GM12878 (cell line): ENCODE measurements at regions not wholly inside any gene's neighbourhood (a gene's known extent, or its start where the extent isn't known, plus 50 kb on each side); places are given as distances from the start of the nearest gene placed in this dataset.

Experiments
- ATAC-seq: fragments of 200-7000 bp; cut with Tn5 transposase; 3 replicates; pipeline ENCODE4 v1.9.1; 2020; ENCODE audit warnings: mild to moderate bottlenecking, moderate library complexity
- BruUV-seq: library from RNA; stranded (reverse); fragments of 400-500 nt; replicated peaks from 2 replicates; lab custom pipeline; 2021; lab: Mats Ljungman, UMichigan
- CTCF ChIA-PET: fragments of 300-600 bp; sonication (Branson Sonifier 250); formaldehyde crosslinking; extraction: SDS; loops from one replicate; lab custom pipeline; 2021; ENCODE audit warnings: inconsistent platforms; lab: Yijun Ruan, JAX
- POLR2A ChIA-PET: fragments of 350-600 bp; formaldehyde crosslinking; extraction: SDS; loops from one replicate; lab custom pipeline; 2021; ENCODE audit warnings: inconsistent platforms; lab: Charles Lee
- RAD21 ChIA-PET: fragments of 300-600 bp; sonication (Branson Sonifier 250); formaldehyde crosslinking; loops from one replicate; lab custom pipeline; 2023; ENCODE audit warnings: antibody characterized with exemption; ENCODE audit not compliant: unreplicated experiment; lab: Charles Lee
- SMC1A ChIA-PET: fragments of 300-600 bp; sonication (Branson Sonifier 250); formaldehyde crosslinking; loops from one replicate; lab custom pipeline; 2023; ENCODE audit not compliant: unreplicated experiment, uncharacterized antibody; lab: Charles Lee
- DNase-seq: peaks from one replicate; pipeline ENCODE4 v3.0.0-alpha.2; 2011; ENCODE audit warnings: low read depth, low spot score
- FAIRE-seq: peaks from 3 replicates; lab custom pipeline; 2011; peaks lifted over from hg19 to GRCh38; lab: Jason Lieb, UNC
- H2AFZ ChIP-seq: 2 replicates; pipeline ENCODE4 v1.6.0; 2011; ENCODE audit warnings: low read depth, low read length, control low read depth; ENCODE audit not compliant: control insufficient read depth
- H3K27ac ChIP-seq: 2 replicates; pipeline ENCODE4 v1.5.1; 2011; ENCODE audit warnings: control low read depth; ENCODE audit not compliant: control insufficient read depth, insufficient read depth
- H3K27me3 ChIP-seq, 2 experiments: replicated peaks in 1 of 2; 2 replicates each; pipeline versions ENCODE4 v1.6.0 to v1.6.1; 2011; ENCODE audit warnings: low read length in 1 of 2; ENCODE audit not compliant: control insufficient read depth in 2 of 2, insufficient read depth in 2 of 2
- H3K36me3 ChIP-seq, 2 experiments: 2 replicates each; pipeline ENCODE4 v1.5.1; 2011; ENCODE audit warnings: low read length in 1 of 2; ENCODE audit not compliant: control insufficient read depth in 2 of 2, insufficient read depth in 2 of 2
- H3K4me1 ChIP-seq: 2 replicates; pipeline ENCODE4 v1.6.1; 2011; ENCODE audit warnings: mild to moderate bottlenecking, low read length, moderate library complexity, mixed read lengths; ENCODE audit not compliant: control insufficient read depth, insufficient read depth
- H3K4me2 ChIP-seq: 2 replicates; pipeline ENCODE4 v1.6.0; 2011; ENCODE audit warnings: control low read depth; ENCODE audit not compliant: control insufficient read depth, insufficient read depth
- H3K4me3 ChIP-seq: fragments of 200-600 bp; sonication (generic); 2 replicates; pipeline ENCODE4 v1.5.1; 2016
- H3K79me2 ChIP-seq: 2 replicates; pipeline ENCODE4 v1.6.0; 2011; ENCODE audit warnings: low read length; ENCODE audit not compliant: control insufficient read depth, insufficient read depth
- H3K9ac ChIP-seq: 2 replicates; pipeline ENCODE4 v1.8.0; 2011; ENCODE audit warnings: low read length, control low read depth, mixed read lengths; ENCODE audit not compliant: control insufficient read depth, insufficient read depth
- H3K9me3 ChIP-seq: replicated peaks from 3 replicates; pipeline ENCODE4 v1.5.1; 2011; ENCODE audit warnings: mild to moderate bottlenecking, low read length; ENCODE audit not compliant: control insufficient read depth, insufficient read depth
- H4K20me1 ChIP-seq: 2 replicates; pipeline ENCODE4 v1.6.0; 2011; ENCODE audit not compliant: control insufficient read depth, insufficient read depth
- BACH1 ChIP-seq: fragments of 450-650 bp; IDR thresholded peaks from 2 replicates; pipeline ENCODE4 v1.6.1; 2017; ENCODE audit warnings: mild to moderate bottlenecking, borderline replicate concordance
- CREM ChIP-seq: IDR thresholded peaks from 2 replicates; pipeline ENCODE4 v1.6.1; 2014; ENCODE audit warnings: antibody characterized with exemption, low read depth
- HCFC1 ChIP-seq: fragments of 150-350 bp; IDR thresholded peaks from 2 replicates; pipeline ENCODE4 v1.6.1; 2014; ENCODE audit warnings: low read length
- LARP7 ChIP-seq: fragments of 450-650 bp; IDR thresholded peaks from 2 replicates; pipeline ENCODE4 v1.6.1; 2017; ENCODE audit warnings: mild to moderate bottlenecking
- MEF2A ChIP-seq: IDR thresholded peaks from 2 replicates; pipeline ENCODE4 v1.6.1; 2011; ENCODE audit warnings: low read depth, mild to moderate bottlenecking, low read length, moderate library complexity; ENCODE audit not compliant: insufficient read depth
- MEF2B ChIP-seq: fragments of 450-650 bp; IDR thresholded peaks from 2 replicates; pipeline ENCODE4 v1.6.1; 2018; ENCODE audit warnings: mild to moderate bottlenecking, moderate library complexity; ENCODE audit not compliant: partially characterized antibody, poor library complexity, severe bottlenecking
- RCOR1 ChIP-seq: conservative IDR thresholded peaks from 2 replicates; pipeline ENCODE4 v1.6.1; 2012; ENCODE audit warnings: low read depth, low read length, improper control_type of control experiment
- STAT1 ChIP-seq: fragments of 450-650 bp; conservative IDR thresholded peaks from 2 replicates; pipeline ENCODE4 v1.6.1; 2014; ENCODE audit warnings: antibody characterized with exemption, mild to moderate bottlenecking
- SUPT20H ChIP-seq: IDR thresholded peaks from 2 replicates; pipeline ENCODE4 v1.6.1; 2011; ENCODE audit warnings: low read depth, mild to moderate bottlenecking, low read length, moderate library complexity, borderline replicate concordance; ENCODE audit not compliant: control insufficient read depth
- ZSCAN29 ChIP-seq: fragments of 450-650 bp; IDR thresholded peaks from 2 replicates; pipeline ENCODE4 v1.6.1; 2017; ENCODE audit warnings: mild to moderate bottlenecking, moderate library complexity
- WGBS: methylation state at CpG from one replicate; pipeline ENCODE4 v1.1.6; 2016; ENCODE audit warnings: low lambda C conversion rate; ENCODE audit not compliant: insufficient replicate concordance, insufficient coverage; ENCODE audit errors: missing lambda C conversion rate; 5-methylcytosine and 5-hydroxymethylcytosine counted together
- in situ Hi-C: fragments of 300-500 bp; cut with MboI; formaldehyde crosslinking; loops from 9 replicates; pipeline ENCODE4 v1.14.3; 2018; ENCODE audit warnings: mixed read lengths
- intact Hi-C: fragments of 100-400 bp; cut with micrococcal nuclease; formaldehyde crosslinking; loops from one replicate; pipeline ENCODE4 v1.14.2; 2022; ENCODE audit not compliant: unreplicated experiment
- TF ChIP-seq, protein P1 (sequence below): fragments of 450-650 bp; conservative IDR thresholded peaks from 2 replicates; pipeline ENCODE4 v1.6.1; 2017; ENCODE audit warnings: mild to moderate bottlenecking, moderate library complexity
- TF ChIP-seq, protein P2 (sequence below): fragments of 450-650 bp; formaldehyde crosslinking; IDR thresholded peaks from 2 replicates; pipeline ENCODE4 v1.5.0; 2022; ENCODE audit warnings: mild to moderate bottlenecking, missing genetic modification characterization
- TF ChIP-seq, protein P3 (sequence below), 3 experiments: IDR thresholded peaks in 2 of 3; conservative IDR thresholded peaks in 1 of 3; 2 replicates each; pipeline ENCODE4 v1.5.1; 2011; ENCODE audit warnings: low read depth in 3 of 3, low read length in 3 of 3, mild to moderate bottlenecking in 3 of 3, control low read depth in 2 of 3, moderate library complexity in 2 of 3, inconsistent platforms in 1 of 3, mixed read lengths in 1 of 3; ENCODE audit not compliant: control insufficient read depth in 2 of 3, insufficient read depth in 1 of 3; ENCODE audit errors: extremely low read depth in 1 of 3
- TF ChIP-seq, protein P4 (sequence below): fragments of 450-650 bp; IDR thresholded peaks from 2 replicates; pipeline ENCODE4 v1.6.1; 2017; ENCODE audit warnings: borderline replicate concordance
- TF ChIP-seq, protein P5 (sequence below): IDR thresholded peaks from 2 replicates; pipeline ENCODE4 v1.6.1; 2011; ENCODE audit warnings: low read depth, mild to moderate bottlenecking, low read length, moderate library complexity, borderline replicate concordance; ENCODE audit errors: extremely low read depth

DNA sequence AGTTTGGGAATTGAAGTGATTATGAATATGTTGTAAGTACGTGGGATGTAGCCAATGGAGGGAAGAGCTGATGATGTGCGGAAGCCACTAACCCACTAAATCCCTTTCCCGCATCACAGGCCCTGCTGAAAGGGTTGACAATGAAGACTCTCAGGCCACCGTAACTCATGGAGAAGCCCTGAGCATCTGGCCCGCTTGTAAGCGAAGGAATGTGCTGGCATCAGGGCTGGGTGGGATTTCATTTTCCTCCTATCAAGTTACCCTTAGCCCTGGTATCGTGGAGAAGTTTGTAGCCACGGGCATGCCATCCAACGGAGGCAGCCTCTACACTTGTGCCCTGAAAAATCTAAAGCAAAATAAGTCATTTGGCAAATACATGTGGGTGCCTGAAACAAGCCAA is 355.0 kb downstream of the CDH26 start:
- Histone ChIP-seq H3K4me3 (no peak overlapping the region), H4K20me1 (no peaks in the 10 kb centered on the region), H3K4me2 (no peak overlapping the region), H3K9me3 (no peaks in the 10 kb centered on the region), H3K27me3 (no peaks in the 10 kb centered on the region), H3K9ac (no peak overlapping the region), H3K4me1 (no peaks in the 10 kb centered on the region), H2AFZ (no peak overlapping the region), H3K27ac (no peak overlapping the region), H3K36me3 (no peaks in the 10 kb centered on the region), H3K79me2 (no peaks in the 10 kb centered on the region)
- FAIRE-seq (no peak), DNase-seq (no peak), ATAC-seq (no peak)
- in situ Hi-C loops (no loop called here), intact Hi-C loops (no loop called here)
- RAD21 ChIA-PET = no interaction called here
- CTCF ChIA-PET = no interaction called here
- WGBS = 31% methylated on average over 9 of the region's 9 CpGs
- SMC1A ChIA-PET = no interaction called here
- no TSS peak for BruUV-seq
- POLR2A ChIA-PET = no interaction called here
- TF ChIP-seq CREM (no peak), ZSCAN29 (no peak), MEF2B (no peak), LARP7 (no peak), MEF2A (no peak), RCOR1 (no peak), BACH1 (no peak), HCFC1 (no peak), STAT1 (no peak), SUPT20H (no peak)
- TF ChIP-seq, protein P1, sequence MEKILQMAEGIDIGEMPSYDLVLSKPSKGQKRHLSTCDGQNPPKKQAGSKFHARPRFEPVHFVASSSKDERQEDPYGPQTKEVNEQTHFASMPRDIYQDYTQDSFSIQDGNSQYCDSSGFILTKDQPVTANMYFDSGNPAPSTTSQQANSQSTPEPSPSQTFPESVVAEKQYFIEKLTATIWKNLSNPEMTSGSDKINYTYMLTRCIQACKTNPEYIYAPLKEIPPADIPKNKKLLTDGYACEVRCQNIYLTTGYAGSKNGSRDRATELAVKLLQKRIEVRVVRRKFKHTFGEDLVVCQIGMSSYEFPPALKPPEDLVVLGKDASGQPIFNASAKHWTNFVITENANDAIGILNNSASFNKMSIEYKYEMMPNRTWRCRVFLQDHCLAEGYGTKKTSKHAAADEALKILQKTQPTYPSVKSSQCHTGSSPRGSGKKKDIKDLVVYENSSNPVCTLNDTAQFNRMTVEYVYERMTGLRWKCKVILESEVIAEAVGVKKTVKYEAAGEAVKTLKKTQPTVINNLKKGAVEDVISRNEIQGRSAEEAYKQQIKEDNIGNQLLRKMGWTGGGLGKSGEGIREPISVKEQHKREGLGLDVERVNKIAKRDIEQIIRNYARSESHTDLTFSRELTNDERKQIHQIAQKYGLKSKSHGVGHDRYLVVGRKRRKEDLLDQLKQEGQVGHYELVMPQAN = no peak
- TF ChIP-seq, protein P2, sequence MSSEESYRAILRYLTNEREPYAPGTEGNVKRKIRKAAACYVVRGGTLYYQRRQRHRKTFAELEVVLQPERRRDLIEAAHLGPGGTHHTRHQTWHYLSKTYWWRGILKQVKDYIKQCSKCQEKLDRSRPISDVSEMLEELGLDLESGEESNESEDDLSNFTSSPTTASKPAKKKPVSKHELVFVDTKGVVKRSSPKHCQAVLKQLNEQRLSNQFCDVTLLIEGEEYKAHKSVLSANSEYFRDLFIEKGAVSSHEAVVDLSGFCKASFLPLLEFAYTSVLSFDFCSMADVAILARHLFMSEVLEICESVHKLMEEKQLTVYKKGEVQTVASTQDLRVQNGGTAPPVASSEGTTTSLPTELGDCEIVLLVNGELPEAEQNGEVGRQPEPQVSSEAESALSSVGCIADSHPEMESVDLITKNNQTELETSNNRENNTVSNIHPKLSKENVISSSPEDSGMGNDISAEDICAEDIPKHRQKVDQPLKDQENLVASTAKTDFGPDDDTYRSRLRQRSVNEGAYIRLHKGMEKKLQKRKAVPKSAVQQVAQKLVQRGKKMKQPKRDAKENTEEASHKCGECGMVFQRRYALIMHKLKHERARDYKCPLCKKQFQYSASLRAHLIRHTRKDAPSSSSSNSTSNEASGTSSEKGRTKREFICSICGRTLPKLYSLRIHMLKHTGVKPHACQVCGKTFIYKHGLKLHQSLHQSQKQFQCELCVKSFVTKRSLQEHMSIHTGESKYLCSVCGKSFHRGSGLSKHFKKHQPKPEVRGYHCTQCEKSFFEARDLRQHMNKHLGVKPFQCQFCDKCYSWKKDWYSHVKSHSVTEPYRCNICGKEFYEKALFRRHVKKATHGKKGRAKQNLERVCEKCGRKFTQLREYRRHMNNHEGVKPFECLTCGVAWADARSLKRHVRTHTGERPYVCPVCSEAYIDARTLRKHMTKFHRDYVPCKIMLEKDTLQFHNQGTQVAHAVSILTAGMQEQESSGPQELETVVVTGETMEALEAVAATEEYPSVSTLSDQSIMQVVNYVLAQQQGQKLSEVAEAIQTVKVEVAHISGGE = no peak
- TF ChIP-seq, protein P3, sequence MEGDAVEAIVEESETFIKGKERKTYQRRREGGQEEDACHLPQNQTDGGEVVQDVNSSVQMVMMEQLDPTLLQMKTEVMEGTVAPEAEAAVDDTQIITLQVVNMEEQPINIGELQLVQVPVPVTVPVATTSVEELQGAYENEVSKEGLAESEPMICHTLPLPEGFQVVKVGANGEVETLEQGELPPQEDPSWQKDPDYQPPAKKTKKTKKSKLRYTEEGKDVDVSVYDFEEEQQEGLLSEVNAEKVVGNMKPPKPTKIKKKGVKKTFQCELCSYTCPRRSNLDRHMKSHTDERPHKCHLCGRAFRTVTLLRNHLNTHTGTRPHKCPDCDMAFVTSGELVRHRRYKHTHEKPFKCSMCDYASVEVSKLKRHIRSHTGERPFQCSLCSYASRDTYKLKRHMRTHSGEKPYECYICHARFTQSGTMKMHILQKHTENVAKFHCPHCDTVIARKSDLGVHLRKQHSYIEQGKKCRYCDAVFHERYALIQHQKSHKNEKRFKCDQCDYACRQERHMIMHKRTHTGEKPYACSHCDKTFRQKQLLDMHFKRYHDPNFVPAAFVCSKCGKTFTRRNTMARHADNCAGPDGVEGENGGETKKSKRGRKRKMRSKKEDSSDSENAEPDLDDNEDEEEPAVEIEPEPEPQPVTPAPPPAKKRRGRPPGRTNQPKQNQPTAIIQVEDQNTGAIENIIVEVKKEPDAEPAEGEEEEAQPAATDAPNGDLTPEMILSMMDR (IDR thresholded peaks at IDR 0.05 in 2 of 3, conservative IDR thresholded peaks at IDR 0.05 in 1 of 3; ENCODE audit: control insufficient read depth in 2 of 3, extremely low read depth in 1 of 3, insufficient read depth in 1 of 3, low read depth in 3 of 3, low read length in 3 of 3) = no peak
- TF ChIP-seq, protein P4, sequence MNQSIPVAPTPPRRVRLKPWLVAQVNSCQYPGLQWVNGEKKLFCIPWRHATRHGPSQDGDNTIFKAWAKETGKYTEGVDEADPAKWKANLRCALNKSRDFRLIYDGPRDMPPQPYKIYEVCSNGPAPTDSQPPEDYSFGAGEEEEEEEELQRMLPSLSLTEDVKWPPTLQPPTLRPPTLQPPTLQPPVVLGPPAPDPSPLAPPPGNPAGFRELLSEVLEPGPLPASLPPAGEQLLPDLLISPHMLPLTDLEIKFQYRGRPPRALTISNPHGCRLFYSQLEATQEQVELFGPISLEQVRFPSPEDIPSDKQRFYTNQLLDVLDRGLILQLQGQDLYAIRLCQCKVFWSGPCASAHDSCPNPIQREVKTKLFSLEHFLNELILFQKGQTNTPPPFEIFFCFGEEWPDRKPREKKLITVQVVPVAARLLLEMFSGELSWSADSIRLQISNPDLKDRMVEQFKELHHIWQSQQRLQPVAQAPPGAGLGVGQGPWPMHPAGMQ = no peak
- TF ChIP-seq, protein P5, sequence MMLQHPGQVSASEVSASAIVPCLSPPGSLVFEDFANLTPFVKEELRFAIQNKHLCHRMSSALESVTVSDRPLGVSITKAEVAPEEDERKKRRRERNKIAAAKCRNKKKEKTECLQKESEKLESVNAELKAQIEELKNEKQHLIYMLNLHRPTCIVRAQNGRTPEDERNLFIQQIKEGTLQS = no peak
